PC-3 (cell line): ENCODE measurements at regions not wholly inside any gene's neighbourhood (a gene's known extent, or its start where the extent isn't known, plus 50 kb on each side); places are given as distances from the start of the nearest gene placed in this dataset.
"Not testable (repeated sequence)": the region's sequence is repeated elsewhere in the genome, so short reads cannot be mapped to it uniquely, and the experiment has no call there.

ENCODE experiments used
- ATAC-seq: fragments of 200-7000 bp; cut with Tn5 transposase; 2 replicates; pipeline ENCODE4 v1.9.1; 2020; ENCODE audit warnings: mild to moderate bottlenecking, moderate library complexity
- BruUV-seq: library from RNA; stranded (reverse); fragments of 400-500 nt; replicated peaks from 2 replicates; lab custom pipeline; 2021; lab: Mats Ljungman, UMichigan
- CTCF ChIA-PET: fragments of 300-600 bp; sonication (Branson Sonifier 250); formaldehyde crosslinking; loops from one replicate; lab custom pipeline; 2022; ENCODE audit warnings: antibody characterized with exemption; lab: Charles Lee
- POLR2A ChIA-PET: fragments of 300-600 bp; sonication (Branson Sonifier 250); formaldehyde crosslinking; loops from one replicate; lab custom pipeline; 2022; ENCODE audit warnings: antibody characterized with exemption; ENCODE audit not compliant: unreplicated experiment; lab: Charles Lee
- DNase-seq: peaks from one replicate; pipeline ENCODE4 v3.0.0-alpha.2; 2015
- H2AFZ ChIP-seq: fragments of 300-600 bp; sonication (generic); 2 replicates; pipeline ENCODE4 v1.6.0; 2016; ENCODE audit warnings: antibody characterized with exemption, low read length
- H3F3A ChIP-seq: fragments of 300-600 bp; sonication (generic); one replicate; pipeline ENCODE4 v1.6.0; 2017; ENCODE audit warnings: antibody characterized with exemption, low read length, control low read depth, mild to moderate bottlenecking; ENCODE audit not compliant: unreplicated experiment
- H3K27ac ChIP-seq: fragments of 300-600 bp; sonication (generic); 2 replicates; pipeline ENCODE4 v1.5.1; 2016; ENCODE audit warnings: mild to moderate bottlenecking, low read length
- H3K27me3 ChIP-seq: fragments of 300-600 bp; sonication (generic); 2 replicates; pipeline ENCODE4 v1.6.1; 2016; ENCODE audit warnings: low read length, mixed read lengths
- H3K36me3 ChIP-seq: fragments of 300-600 bp; sonication (generic); 2 replicates; pipeline ENCODE4 v1.6.1; 2016; ENCODE audit warnings: low read depth, mixed run types, low read length, mixed read lengths
- H3K4me1 ChIP-seq: fragments of 300-600 bp; sonication (generic); 2 replicates; pipeline ENCODE4 v1.5.1; 2016; ENCODE audit warnings: low read length; ENCODE audit not compliant: insufficient read depth
- H3K4me2 ChIP-seq: fragments of 300-600 bp; sonication (generic); 2 replicates; pipeline ENCODE4 v1.6.0; 2016; ENCODE audit warnings: low read length
- H3K4me3 ChIP-seq: fragments of 300-600 bp; sonication (generic); 2 replicates; pipeline ENCODE4 v1.5.1; 2016; ENCODE audit warnings: mild to moderate bottlenecking, low read length, mixed read lengths
- H3K79me2 ChIP-seq: fragments of 300-600 bp; sonication (generic); 2 replicates; pipeline ENCODE4 v1.6.1; 2017; ENCODE audit warnings: low read length, mixed read lengths
- H3K9ac ChIP-seq: fragments of 300-600 bp; sonication (generic); 2 replicates; pipeline ENCODE4 v1.6.0; 2016; ENCODE audit warnings: mild to moderate bottlenecking, low read length
- H3K9me2 ChIP-seq: fragments of 300-600 bp; sonication (generic); replicated peaks from 2 replicates; pipeline ENCODE4 v1.6.1; 2016; ENCODE audit warnings: mixed run types, low read length, mixed read lengths
- H3K9me3 ChIP-seq: fragments of 300-600 bp; sonication (generic); 2 replicates; pipeline ENCODE4 v1.6.1; 2016; ENCODE audit warnings: low read length, mixed read lengths
- H4K20me1 ChIP-seq: fragments of 300-600 bp; sonication (generic); 2 replicates; pipeline ENCODE4 v1.6.1; 2016; ENCODE audit warnings: low read length, mixed read lengths
- CTCF ChIP-seq: fragments of 300-600 bp; sonication (generic); conservative IDR thresholded peaks from 2 replicates; pipeline ENCODE4 v1.5.1; 2017; ENCODE audit warnings: antibody characterized with exemption, low read depth, mild to moderate bottlenecking, low read length
- EZH2 ChIP-seq: fragments of 300-600 bp; sonication (generic); IDR thresholded peaks from one replicate; pipeline ENCODE4 v1.6.1; 2017; ENCODE audit warnings: antibody characterized with exemption, mild to moderate bottlenecking, low read length; ENCODE audit not compliant: unreplicated experiment
- EZH2phosphoT487 ChIP-seq: fragments of 300-600 bp; sonication (generic); IDR thresholded peaks from 2 replicates; pipeline ENCODE4 v1.6.1; 2018; ENCODE audit warnings: mild to moderate bottlenecking, antibody characterized with exemption, low read length, borderline replicate concordance
- intact Hi-C: fragments of 100-400 bp; cut with micrococcal nuclease; formaldehyde crosslinking; loops from 2 replicates; pipeline ENCODE4 v1.9.0; 2023

- intact Hi-C loops: no loop called here
- ChIA-PET CTCF (no interaction called here), POLR2A (no interaction called here)
- H4K20me1 ChIP-seq: no peaks in the 10 kb centered on the region
- BruUV-seq: no TSS peak
- no peak overlapping the region for H3K4me3 ChIP-seq
- ATAC-seq (no peak), DNase-seq (no peak)
- H3K9me2 ChIP-seq: no peaks in the 10 kb centered on the region
- H3K9ac ChIP-seq: no peak overlapping the region
- H3K27ac ChIP-seq: no peak overlapping the region
- peaks cover 47% of the 10 kb centered on the region; the same call in 1 of the 2 replicates for H3K9me3 ChIP-seq
- no peaks in the 10 kb centered on the region for H3K27me3 ChIP-seq
- no peak overlapping the region for H2AFZ ChIP-seq
- no peak overlapping the region for H3K4me2 ChIP-seq
- no peaks in the 10 kb centered on the region for H3K36me3 ChIP-seq
- no peaks in the 10 kb centered on the region for H3F3A ChIP-seq
- H3K4me1 ChIP-seq: no peaks in the 10 kb centered on the region
- no peak for TF ChIP-seq EZH2phosphoT487
- no peak for TF ChIP-seq CTCF
- no peak for TF ChIP-seq EZH2
- no peaks in the 10 kb centered on the region for H3K79me2 ChIP-seq
Measured at GRCh38 chr3:74137790-74138189, 476.7 kb downstream of the CNTN3 start.

GRCh38 chr3:74135808-74136207 lies 478.7 kb downstream of the CNTN3 start:
- ChIA-PET POLR2A (no interaction called here), CTCF (no interaction called here)
- H3F3A ChIP-seq: no peaks in the 10 kb centered on the region
- intact Hi-C loops: no loop called here
- TF ChIP-seq EZH2phosphoT487: no peak
- TF ChIP-seq CTCF: no peak
- no peak for TF ChIP-seq EZH2
- H3K4me3 ChIP-seq: no peak overlapping the region
- H3K27me3 ChIP-seq: no peaks in the 10 kb centered on the region
- no peaks in the 10 kb centered on the region for H4K20me1 ChIP-seq
- peaks cover 43% of the 10 kb centered on the region; the same call in 1 of the 2 replicates for H3K9me3 ChIP-seq
- BruUV-seq: no TSS peak
- H3K9me2 ChIP-seq: no peaks in the 10 kb centered on the region
- H3K36me3 ChIP-seq: no peaks in the 10 kb centered on the region
- H3K9ac ChIP-seq: no peak overlapping the region
- DNase-seq (no peak), ATAC-seq (no peak)
- no peak overlapping the region for H3K27ac ChIP-seq
- H3K4me1 ChIP-seq: no peaks in the 10 kb centered on the region
- H2AFZ ChIP-seq: no peak overlapping the region
- H3K4me2 ChIP-seq: no peak overlapping the region
- H3K79me2 ChIP-seq: no peaks in the 10 kb centered on the region

- no peak overlapping the region for H3K9ac ChIP-seq
- no peak for TF ChIP-seq CTCF
- no peak for TF ChIP-seq EZH2
- no peak for TF ChIP-seq EZH2phosphoT487
- ATAC-seq (no peak), DNase-seq (no peak)
- no peaks in the 10 kb centered on the region for H4K20me1 ChIP-seq
- no peaks in the 10 kb centered on the region for H3K36me3 ChIP-seq
- H3K9me2 ChIP-seq: no peaks in the 10 kb centered on the region
- intact Hi-C loops: no loop called here
- BruUV-seq: no TSS peak
- ChIA-PET CTCF (no interaction called here), POLR2A (no interaction called here)
- H3K27ac ChIP-seq: no peak overlapping the region
- peaks cover 39% of the 10 kb centered on the region; the same call in 1 of the 2 replicates for H3K9me3 ChIP-seq
- H2AFZ ChIP-seq: no peak overlapping the region
- H3F3A ChIP-seq: no peaks in the 10 kb centered on the region
- H3K79me2 ChIP-seq: no peaks in the 10 kb centered on the region
- H3K27me3 ChIP-seq: no peaks in the 10 kb centered on the region
- H3K4me2 ChIP-seq: no peak overlapping the region
- H3K4me1 ChIP-seq: no peaks in the 10 kb centered on the region
- no peak overlapping the region for H3K4me3 ChIP-seq
Measured at GRCh38 chr3:74134831-74135230, 479.6 kb downstream of the CNTN3 start.

- POLR2A ChIA-PET, BruUV-seq: not testable (repeated sequence)
Measured at GRCh38 chr3:74131546-74132328, 482.7 kb downstream of the CNTN3 start.

More at GRCh38 chr3:74131546-74132328, 482.7 kb downstream of the CNTN3 start:
- intact Hi-C loops, H3K4me1 ChIP-seq, H4K20me1 ChIP-seq, DNase-seq, H3K9me2 ChIP-seq, H3K4me3 ChIP-seq, H3K27me3 ChIP-seq, H3K9ac ChIP-seq, H3K36me3 ChIP-seq, H3K4me2 ChIP-seq, H2AFZ ChIP-seq, H3K27ac ChIP-seq, CTCF ChIA-PET, ATAC-seq, H3F3A ChIP-seq, H3K79me2 ChIP-seq: not testable (repeated sequence)
- peaks cover 43% of the 10 kb centered on the region for H3K9me3 ChIP-seq
